ENCODE measurements at regions not wholly inside any gene's neighbourhood (a gene's known extent, or its start where the extent isn't known, plus 50 kb on each side); places are given as distances from the start of the nearest gene placed in this dataset.

DNA sequence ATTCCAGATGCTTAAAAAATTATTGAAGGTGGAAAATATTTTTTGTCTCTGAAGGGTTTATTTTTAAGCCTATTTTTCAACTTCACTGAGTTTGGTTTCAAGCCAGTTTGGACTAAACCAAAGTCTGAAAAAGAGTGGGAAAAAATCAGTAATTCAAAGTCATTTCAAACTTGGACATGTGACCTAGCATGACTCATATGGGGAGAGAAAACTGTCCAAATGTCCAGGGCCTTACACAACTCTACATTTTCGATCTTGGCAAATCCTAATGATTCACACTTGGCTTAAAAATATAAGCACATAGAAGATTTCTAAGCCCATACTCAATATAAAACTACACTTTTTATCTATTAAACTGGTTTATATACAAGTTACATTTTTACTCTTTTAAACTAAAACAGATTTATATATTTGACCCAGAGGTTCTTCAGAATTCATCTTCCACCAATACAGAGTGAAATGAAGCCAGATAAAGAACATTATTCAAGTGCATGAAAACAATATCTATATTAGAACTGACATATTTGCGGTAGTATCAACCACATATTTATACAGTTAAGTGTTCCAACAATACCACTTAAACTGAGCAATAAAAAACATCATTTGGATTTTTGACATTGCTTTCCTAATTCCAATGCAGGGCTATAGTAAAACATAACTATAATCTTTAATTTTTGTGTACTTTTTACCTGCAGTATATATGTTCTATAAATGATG lies 110.3 kb upstream of the TCF21 start:
- Histone ChIP-seq H3K56ac (ENCODE audit: extremely low read depth, insufficient read depth, low read length) (no peak overlapping the region), H3K9me3 (ENCODE audit: control insufficient read depth, insufficient read depth, low read length) (no peaks in the 10 kb centered on the region), H3K36me3 (ENCODE audit: control insufficient read depth, insufficient read depth, low read length) (no peaks in the 10 kb centered on the region), H3K9me1 (ENCODE audit: insufficient read depth, low read length) (no peaks in the 10 kb centered on the region), H3K14ac (replicated peaks; ENCODE audit: low read depth, low read length) (no peak overlapping the region), H2AK5ac (ENCODE audit: low read depth, low read length) (no peak overlapping the region), H3K23ac (ENCODE audit: low read depth, low read length) (no peak overlapping the region), H2BK20ac (ENCODE audit: low read depth, low read length) (no peak overlapping the region), H3K18ac (ENCODE audit: low read depth, low read length) (no peak overlapping the region), H3K4me1 (ENCODE audit: control insufficient read depth, insufficient read depth, low read length) (peaks cover 4% of the 10 kb centered on the region; the same call in 1 of the 2 replicates), H3K4ac (ENCODE audit: low read depth, low read length) (no peak overlapping the region), H4K91ac (ENCODE audit: insufficient read depth, low read depth, low read length) (no peak overlapping the region), H3K4me3 (ENCODE audit: insufficient read depth, low read depth, low read length) (no peak overlapping the region), H2BK5ac (ENCODE audit: low read depth, low read length, poor library complexity, severe bottlenecking) (peak overlapping the region; percentile 73), H4K5ac (ENCODE audit: low read depth, low read length) (no peak overlapping the region), H3K27ac (ENCODE audit: insufficient read depth, low read length) (no peak overlapping the region), H3K4me2 (ENCODE audit: low read depth, low read length) (no peak overlapping the region), H2BK120ac (ENCODE audit: low read depth, low read length) (no peak overlapping the region), H2AK9ac (replicated peaks; ENCODE audit: low read depth, low read length, poor library complexity) (no peak overlapping the region), H4K8ac (ENCODE audit: low read depth in 2 of 2, low read length in 2 of 2) (no peak overlapping the region), H3K79me1 (ENCODE audit: low read depth in 1 of 2, low read length in 2 of 2) (no peaks in the 10 kb centered on the region), H3K9ac (ENCODE audit: low read depth, low read length) (no peak overlapping the region), H2BK15ac (ENCODE audit: low read depth, low read length) (no peak overlapping the region), H4K20me1 (ENCODE audit: insufficient read depth, low read length) (no peaks in the 10 kb centered on the region), H2AFZ (replicated peaks; ENCODE audit: low read length, poor library complexity) (no peak overlapping the region), H3K27me3 (ENCODE audit: control insufficient read depth, insufficient read depth, low read length) (no peaks in the 10 kb centered on the region)
- TF ChIP-seq FOS (IDR thresholded peaks at IDR 0.05; ENCODE audit: low read depth, low read length) (peak; percentile 92), CEBPB (IDR thresholded peaks at IDR 0.05; ENCODE audit: low read depth, low read length) (peak; percentile 95), BHLHE40 (IDR thresholded peaks at IDR 0.05; ENCODE audit: low read depth, low read length) (no peak), MAZ (IDR thresholded peaks at IDR 0.05; ENCODE audit: borderline replicate concordance, low read depth, low read length) (no peak), RCOR1 (IDR thresholded peaks at IDR 0.05; ENCODE audit: insufficient replicate concordance, low read length) (no peak), SMC3 (IDR thresholded peaks at IDR 0.05; ENCODE audit: low read depth, low read length) (no peak), RFX5 (IDR thresholded peaks at IDR 0.05; ENCODE audit: low read depth, low read length) (no peak)
- TF ChIP-seq, protein P1, sequence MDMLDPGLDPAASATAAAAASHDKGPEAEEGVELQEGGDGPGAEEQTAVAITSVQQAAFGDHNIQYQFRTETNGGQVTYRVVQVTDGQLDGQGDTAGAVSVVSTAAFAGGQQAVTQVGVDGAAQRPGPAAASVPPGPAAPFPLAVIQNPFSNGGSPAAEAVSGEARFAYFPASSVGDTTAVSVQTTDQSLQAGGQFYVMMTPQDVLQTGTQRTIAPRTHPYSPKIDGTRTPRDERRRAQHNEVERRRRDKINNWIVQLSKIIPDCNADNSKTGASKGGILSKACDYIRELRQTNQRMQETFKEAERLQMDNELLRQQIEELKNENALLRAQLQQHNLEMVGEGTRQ (IDR thresholded peaks at IDR 0.05; ENCODE audit: low read depth, low read length) = peak; percentile 94
- ChIA-PET CTCF (interaction anchor here (0.6 kb wide), 1 partner anchor 738 kb away, joined by 3 read pairs; no protein-coding TSS in a partner anchor), POLR2A (ENCODE audit: unreplicated experiment) (no interaction called here)
- ATAC-seq (ENCODE audit: low read depth) = peak; percentile 65
- dilution Hi-C loops (cut with HindIII; ENCODE audit: low sequenced_read_pairs, unreplicated experiment) (no loop called here), in situ Hi-C loops (cut with MboI; ENCODE audit: low sequenced_read_pairs) (no loop called here), intact Hi-C loops (cut with micrococcal nuclease) (no loop called here)
- peak; percentile 95 for DNase-seq
- no TSS peak for BruUV-seq (replicated peaks)
- WGBS, 2 experiments (ENCODE audit: extremely low coverage in 2 of 2, insufficient read length in 1 of 2) = no CpG with 5 or more reads among the region's 2 CpGs

Measured in IMR-90 (cell line).